GM12878 (cell line): ENCODE measurements at regions not wholly inside any gene's neighbourhood (a gene's known extent, or its start where the extent isn't known, plus 50 kb on each side); places are given as distances from the start of the nearest gene placed in this dataset.

Experiments
- ASH2L ChIP-seq: fragments of 300-600, 200-600 bp; sonication (generic); IDR thresholded peaks from 2 replicates; pipeline ENCODE4 v1.6.1; 2017; ENCODE audit warnings: low read depth, mild to moderate bottlenecking, borderline replicate concordance
- FOXM1 ChIP-seq: IDR thresholded peaks from 2 replicates; pipeline ENCODE4 v1.6.1; 2012; ENCODE audit warnings: low read depth, mild to moderate bottlenecking, inconsistent platforms, low read length, moderate library complexity
- MYC ChIP-seq: IDR thresholded peaks from 2 replicates; pipeline ENCODE4 v1.6.1; 2011; ENCODE audit warnings: mild to moderate bottlenecking, low read length, moderate library complexity, inconsistent platforms; ENCODE audit not compliant: insufficient read depth, insufficient replicate concordance, insufficient read length, severe bottlenecking
- PML ChIP-seq: IDR thresholded peaks from 2 replicates; pipeline ENCODE4 v1.6.1; 2012; ENCODE audit warnings: low read length, inconsistent platforms
- RAD21 ChIP-seq: IDR thresholded peaks from 2 replicates; pipeline ENCODE4 v1.6.1; 2011; ENCODE audit warnings: mild to moderate bottlenecking, low read depth, low read length, moderate library complexity; ENCODE audit not compliant: insufficient read depth
- RFX5 ChIP-seq: IDR thresholded peaks from 2 replicates; pipeline ENCODE4 v1.6.1; 2011; ENCODE audit warnings: low read depth, low read length, improper control_type of control experiment
- YY1 ChIP-seq: IDR thresholded peaks from 2 replicates; pipeline ENCODE4 v1.6.1; 2011; ENCODE audit warnings: low read depth, mild to moderate bottlenecking, low read length
- TF ChIP-seq, protein P1 (sequence below): IDR thresholded peaks from 2 replicates; pipeline ENCODE4 v1.6.1; 2012; ENCODE audit warnings: low read depth, low read length, improper control_type of control experiment
- TF ChIP-seq, protein P2 (sequence below), 3 experiments: IDR thresholded peaks in 2 of 3; conservative IDR thresholded peaks in 1 of 3; 2 replicates each; pipeline ENCODE4 v1.5.1; 2011; ENCODE audit warnings: low read depth in 3 of 3, low read length in 3 of 3, mild to moderate bottlenecking in 3 of 3, control low read depth in 2 of 3, moderate library complexity in 2 of 3, inconsistent platforms in 1 of 3, mixed read lengths in 1 of 3; ENCODE audit not compliant: control insufficient read depth in 2 of 3, insufficient read depth in 1 of 3; ENCODE audit errors: extremely low read depth in 1 of 3

DNA sequence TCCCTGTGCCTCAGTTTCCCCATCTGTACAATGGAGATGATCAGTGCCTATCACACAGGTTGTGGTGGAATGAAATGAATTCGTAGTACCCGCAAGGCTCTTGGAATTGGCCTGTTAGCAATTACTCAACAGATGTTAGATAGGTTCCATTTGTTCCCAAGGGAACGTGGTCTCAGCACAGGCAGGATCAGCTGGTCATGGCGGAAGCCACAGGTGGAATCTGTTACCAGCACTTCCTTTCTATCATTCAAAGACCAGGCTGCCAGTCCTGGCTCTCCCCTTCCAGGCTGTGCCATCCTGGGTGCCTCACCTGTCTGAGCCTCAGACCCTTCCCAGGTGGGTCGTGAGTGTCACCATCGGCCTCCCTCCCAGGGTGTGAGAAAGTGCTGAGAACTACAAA lies 61.5 kb downstream of the FBXO2 start:
- no peak for TF ChIP-seq MYC
- no peak for TF ChIP-seq RAD21
- no peak for TF ChIP-seq PML
- TF ChIP-seq, protein P1, sequence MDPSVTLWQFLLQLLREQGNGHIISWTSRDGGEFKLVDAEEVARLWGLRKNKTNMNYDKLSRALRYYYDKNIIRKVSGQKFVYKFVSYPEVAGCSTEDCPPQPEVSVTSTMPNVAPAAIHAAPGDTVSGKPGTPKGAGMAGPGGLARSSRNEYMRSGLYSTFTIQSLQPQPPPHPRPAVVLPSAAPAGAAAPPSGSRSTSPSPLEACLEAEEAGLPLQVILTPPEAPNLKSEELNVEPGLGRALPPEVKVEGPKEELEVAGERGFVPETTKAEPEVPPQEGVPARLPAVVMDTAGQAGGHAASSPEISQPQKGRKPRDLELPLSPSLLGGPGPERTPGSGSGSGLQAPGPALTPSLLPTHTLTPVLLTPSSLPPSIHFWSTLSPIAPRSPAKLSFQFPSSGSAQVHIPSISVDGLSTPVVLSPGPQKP, result no peak
- TF ChIP-seq ASH2L, result no peak
- TF ChIP-seq FOXM1, result no peak
- TF ChIP-seq, protein P2, sequence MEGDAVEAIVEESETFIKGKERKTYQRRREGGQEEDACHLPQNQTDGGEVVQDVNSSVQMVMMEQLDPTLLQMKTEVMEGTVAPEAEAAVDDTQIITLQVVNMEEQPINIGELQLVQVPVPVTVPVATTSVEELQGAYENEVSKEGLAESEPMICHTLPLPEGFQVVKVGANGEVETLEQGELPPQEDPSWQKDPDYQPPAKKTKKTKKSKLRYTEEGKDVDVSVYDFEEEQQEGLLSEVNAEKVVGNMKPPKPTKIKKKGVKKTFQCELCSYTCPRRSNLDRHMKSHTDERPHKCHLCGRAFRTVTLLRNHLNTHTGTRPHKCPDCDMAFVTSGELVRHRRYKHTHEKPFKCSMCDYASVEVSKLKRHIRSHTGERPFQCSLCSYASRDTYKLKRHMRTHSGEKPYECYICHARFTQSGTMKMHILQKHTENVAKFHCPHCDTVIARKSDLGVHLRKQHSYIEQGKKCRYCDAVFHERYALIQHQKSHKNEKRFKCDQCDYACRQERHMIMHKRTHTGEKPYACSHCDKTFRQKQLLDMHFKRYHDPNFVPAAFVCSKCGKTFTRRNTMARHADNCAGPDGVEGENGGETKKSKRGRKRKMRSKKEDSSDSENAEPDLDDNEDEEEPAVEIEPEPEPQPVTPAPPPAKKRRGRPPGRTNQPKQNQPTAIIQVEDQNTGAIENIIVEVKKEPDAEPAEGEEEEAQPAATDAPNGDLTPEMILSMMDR (IDR thresholded peaks at IDR 0.05 in 2 of 3, conservative IDR thresholded peaks at IDR 0.05 in 1 of 3; ENCODE audit: control insufficient read depth in 2 of 3, extremely low read depth in 1 of 3, insufficient read depth in 1 of 3, low read depth in 3 of 3, low read length in 3 of 3), result no peak
- TF ChIP-seq RFX5, result no peak
- no peak for TF ChIP-seq YY1
